ENCODE measurements at regions not wholly inside any gene's neighbourhood (a gene's known extent, or its start where the extent isn't known, plus 50 kb on each side); places are given as distances from the start of the nearest gene placed in this dataset.
A peak's percentile ranks its signal among the peaks of the same experiment; 100 is the strongest.
"Not testable (repeated sequence)": the region's sequence is repeated elsewhere in the genome, so short reads cannot be mapped to it uniquely, and the experiment has no call there.

DNA sequence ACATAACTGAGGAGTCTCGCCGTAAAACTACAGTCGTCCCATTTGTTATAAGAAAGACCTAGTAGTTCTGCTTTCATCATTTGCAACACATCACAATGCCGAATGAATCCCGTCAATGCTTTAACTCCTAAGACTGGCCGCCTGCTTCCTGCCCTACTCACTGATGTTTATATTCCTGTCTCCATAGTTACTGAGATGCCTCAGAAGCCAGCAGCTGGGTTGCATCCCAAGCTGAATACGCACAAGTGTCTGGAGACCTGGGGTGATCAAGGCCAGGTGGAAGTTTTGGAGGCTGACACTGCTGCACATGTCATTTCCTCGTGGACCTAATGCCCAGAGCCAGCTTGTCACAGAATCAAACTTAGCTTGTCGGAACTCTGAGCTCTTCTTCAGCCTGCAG lies 95.2 kb upstream of the UBE2E1 start:
- DNase-seq, result no peak

DNA sequence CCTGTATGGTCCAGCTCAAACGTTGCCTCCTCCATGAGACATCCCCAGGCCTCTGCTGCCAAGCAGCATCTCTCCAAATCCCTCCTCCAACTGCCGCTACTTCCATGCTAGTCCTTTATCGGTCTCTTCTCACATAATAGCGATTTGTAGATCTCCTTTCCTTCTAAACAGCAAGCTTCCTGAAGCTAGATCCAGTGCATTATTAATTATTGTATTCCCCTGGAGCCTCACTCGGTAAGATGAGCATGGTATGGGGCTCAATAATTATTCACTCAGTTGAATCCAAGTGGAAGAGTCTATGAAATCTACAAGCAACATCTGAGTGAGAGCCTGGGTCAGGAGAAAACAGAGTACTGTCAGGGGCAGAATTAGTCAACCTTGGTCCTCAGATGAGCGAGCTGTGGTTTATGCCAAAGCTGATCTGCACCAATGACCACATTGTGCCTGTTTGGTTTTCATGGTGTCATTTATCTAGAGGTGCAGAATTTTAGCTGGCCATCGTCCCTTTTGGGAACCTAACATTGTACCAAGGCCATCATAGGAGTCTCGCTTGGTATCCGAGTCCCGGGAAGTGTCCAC lies 93.8 kb upstream of the UBE2E1 start:
- no peak for DNase-seq

DNA sequence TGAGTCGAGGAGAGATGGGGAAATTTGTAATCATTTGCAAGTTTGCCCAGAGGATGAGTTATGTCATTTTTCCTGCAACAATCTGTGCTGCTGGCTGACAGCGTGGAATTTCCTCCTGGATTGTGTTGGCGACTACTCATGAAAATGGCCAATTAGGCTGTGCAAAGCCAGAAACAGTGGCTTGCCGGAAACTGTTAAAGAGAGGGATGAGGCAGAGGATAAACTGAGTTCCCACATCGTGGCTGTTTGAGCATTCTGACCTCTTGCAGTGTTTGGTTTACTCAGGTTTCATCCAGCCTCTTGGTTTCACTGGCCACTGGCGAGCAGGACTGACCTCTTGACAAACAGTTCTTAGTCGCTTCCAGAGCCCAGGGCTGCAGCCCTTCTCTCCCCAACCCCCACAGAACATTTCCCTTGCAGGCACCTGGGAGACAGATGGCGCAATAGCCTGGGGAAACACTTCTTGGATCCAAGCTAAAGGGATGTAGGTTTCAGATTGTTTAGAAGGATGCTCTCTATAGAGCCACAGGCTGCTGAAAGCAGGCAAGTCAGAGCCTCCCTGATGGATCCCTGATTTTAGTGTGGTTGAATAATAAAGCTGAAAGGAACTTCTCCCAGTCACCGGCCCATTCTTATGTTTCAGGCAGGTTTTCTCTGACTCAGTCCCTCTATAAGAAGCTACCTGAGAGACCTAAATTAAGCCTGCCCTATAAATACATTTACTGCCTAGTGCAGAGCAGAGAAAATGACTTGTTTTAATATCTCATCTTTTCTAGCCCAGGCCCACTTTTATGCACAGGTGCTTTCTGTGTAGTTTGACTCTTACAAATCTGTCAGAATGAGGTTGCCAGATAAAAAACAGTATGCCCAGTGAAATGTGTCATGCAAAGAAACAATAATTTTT lies 92.8 kb upstream of the UBE2E1 start:
- no peak for DNase-seq

GRCh38 chr3:23713641-23714040 lies 92.1 kb upstream of the UBE2E1 start:
- DNase-seq, result no peak

DNA sequence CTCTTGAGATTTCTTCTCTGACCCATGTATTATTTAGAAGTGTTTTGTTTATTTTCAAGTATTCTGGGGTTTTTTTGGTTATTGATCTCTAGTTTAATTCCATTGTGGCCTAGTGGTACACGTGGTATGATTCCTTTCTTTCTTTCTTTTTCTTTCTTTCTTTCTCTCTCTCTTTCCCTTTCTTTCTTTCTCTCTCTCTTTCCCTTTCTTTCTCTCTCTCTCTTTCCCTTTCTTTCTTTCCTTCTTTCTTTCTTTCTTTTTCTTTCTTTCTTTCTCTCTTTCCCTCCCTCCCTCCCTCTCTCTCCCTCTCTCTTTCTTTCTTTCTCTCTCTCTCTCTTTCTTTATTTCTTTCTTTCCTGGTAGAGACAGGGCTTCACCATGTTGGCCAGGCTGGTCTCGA lies 85.7 kb upstream of the UBE2E1 start:
- DNase-seq, result no peak

DNA sequence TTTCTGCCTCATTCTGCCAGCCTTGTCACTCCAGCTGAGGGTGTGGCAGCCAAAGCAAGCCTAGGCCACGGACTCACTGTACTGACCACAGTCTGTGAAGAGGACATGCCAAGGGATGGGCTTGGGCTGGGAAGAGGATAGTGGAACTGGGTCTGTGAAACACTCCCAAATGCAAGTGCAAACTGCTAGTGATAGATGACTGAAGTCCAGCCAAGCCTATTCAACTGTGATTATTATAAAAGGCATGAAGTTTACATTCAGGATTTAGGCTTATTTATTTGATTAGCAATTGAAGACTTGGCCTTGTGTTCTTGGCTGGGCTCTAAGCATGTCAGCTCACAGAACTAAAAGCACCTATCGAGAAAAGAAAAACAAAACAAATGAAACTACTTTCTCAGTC lies 84.9 kb upstream of the UBE2E1 start:
- no peak for DNase-seq

DNA sequence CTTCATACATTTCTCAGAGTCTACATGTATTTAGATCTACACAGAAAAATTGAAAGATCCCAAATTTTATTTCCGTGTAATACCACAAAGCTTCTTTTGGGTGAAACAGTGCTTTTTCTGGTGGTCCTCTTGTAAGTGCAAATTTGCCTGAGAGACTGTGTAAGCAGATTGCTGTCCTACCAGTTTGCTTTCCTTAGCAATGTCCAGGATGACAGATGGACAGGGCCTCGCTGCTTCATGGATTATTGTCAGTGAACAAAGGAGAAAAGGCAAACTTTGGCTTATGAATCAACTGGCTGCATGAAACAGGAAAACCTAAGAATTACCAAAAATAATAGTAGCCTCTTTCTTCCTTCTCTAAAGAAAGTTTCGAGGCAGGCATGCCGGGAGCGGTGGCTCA lies 82.6 kb upstream of the UBE2E1 start:
- DNase-seq, result no peak

DNA sequence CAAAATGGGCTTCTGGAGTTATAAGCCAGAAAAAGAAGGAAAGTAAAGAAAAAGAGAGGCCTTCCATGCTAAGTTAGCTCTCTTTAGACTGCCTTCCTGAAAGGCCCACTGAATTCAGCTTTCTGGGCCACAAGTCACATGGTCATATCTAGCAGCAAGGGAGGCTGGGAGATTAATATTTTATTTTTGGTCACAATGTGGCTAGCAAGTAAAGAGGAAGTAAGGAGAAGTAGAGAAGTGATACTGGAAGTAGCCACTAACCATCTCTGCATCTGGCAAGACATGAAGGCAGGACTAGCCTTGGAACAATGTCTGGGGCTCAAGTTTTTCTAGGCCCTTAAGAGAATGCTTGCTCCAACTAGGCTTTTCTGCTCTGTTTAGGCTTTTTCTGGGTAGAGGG lies 81.8 kb upstream of the UBE2E1 start:
- no peak for DNase-seq

DNA sequence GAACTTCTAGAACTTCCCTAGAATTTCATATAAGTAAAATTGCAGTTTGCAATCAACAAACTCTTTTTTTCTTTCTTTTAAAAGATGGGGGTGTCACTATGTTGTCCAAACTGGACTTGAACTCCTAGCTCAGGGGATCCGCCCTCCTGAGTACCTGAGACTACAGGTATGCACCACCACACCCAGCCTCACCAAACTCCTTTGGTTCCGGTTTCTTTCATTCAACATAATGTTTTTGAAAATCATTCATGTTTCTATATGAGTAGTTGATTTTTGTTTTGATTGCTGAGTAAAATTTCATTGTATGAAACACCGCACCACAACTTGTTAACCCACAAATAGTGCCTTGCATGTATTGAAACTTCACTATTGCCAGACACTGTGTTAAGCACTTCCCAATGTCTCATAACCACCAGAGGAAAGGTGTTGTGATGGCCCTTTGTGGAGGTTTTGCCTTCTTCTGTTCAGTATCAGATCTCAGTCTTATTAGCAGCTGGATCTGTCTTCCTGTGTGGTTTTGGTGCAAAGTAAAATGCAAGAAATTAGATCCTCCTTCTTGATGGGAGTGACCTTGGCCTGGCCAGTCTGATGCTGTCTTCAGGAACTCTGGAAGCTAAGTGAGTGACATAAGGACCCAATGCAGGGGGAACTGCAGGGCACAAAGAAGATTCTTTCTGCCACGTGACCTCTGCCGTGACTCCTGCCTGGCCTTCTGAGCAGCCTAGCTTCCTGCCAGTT lies 78.8 kb upstream of the UBE2E1 start:
- DNase-seq, result no peak

DNA sequence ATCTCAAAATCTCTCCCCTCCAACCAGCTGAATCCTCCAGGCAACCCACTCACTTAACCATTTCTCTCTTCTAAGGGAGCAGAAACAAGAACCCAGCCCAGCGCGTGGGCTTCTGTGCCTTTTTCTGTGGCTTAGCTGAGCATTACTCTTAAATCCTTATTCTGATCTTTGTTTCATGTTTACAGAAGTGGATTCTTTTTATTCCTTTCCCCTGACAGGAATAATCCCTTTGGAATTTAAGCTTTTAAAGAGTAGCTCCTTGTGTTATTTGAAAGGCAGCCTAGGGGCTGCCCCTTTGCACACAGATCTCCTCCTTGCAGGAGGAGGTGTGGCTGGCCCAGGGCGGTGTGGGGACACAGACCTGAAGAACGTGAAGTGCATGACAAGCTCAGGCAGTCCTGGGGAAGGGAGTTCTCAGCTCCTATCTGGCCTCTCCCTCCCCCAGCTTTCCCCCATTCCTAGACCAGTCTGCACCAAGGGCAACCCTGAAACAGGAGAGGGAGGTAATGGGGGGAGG lies 77.1 kb upstream of the UBE2E1 start:
- DNase-seq, result no peak

DNA sequence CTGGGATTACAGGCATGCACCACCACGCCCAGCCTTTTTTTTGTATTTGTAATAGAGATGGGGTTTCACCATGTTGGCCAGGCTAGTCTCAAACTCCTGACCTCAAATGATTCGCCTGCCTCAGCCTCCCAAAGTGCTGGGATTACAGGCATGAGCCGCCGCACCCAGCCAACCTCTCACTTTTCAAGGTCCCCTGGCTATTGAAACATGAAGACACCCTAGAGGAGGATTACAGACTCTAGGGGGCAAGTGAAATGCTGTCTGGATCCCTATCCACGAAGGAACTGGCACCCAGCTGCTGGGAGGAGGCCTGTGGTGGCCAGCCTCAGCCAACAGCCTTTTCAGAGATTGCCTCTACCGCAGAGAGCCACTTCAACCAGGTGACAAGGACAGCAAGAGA lies 76.4 kb upstream of the UBE2E1 start:
- not testable (repeated sequence) for DNase-seq

- no peak for DNase-seq
Observed at GRCh38 chr3:23734481-23734880, 71.3 kb upstream of the UBE2E1 start.

GRCh38 chr3:23735062-23735461 lies 70.7 kb upstream of the UBE2E1 start:
- DNase-seq, result no peak

DNA sequence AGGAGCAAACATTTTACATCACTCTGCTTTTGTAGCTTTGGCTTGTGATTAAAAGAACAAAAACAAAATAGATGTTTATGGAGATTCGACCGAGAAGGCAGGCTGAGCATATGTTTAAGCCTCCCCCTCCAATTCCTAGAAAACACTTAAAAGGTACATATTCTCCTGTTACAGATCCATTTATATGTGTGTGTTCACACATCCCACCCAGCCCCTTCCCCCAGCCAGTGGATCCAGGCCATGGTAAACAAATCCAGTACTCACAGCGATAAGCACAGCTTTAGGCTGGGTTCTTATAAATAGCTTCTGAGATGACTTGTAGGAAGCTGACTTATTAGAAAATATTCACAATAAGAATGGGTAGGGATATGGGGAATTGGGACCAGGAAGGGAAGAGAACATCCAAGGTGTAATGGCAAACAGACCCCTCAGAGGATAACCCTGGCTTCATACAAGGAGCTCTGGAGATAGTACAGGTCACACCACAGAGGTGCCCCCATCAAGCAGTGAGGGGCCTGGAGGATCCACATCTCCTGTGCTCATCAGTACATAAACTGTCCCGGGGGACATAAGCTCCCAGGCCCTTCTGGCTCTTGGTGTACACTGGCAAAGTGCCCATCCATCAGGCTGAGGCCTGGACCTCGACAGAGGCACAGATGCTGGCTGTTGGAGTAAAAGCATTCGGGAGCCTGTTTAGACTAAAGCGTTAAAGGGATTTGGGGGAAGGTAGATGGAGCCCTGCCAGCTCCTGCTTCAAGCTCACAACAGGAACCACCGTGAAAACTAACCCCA lies 70.0 kb upstream of the UBE2E1 start:
- no peak for DNase-seq

- DNase-seq, result no peak
Observed at GRCh38 chr3:23738944-23739343, 66.8 kb upstream of the UBE2E1 start.

DNA sequence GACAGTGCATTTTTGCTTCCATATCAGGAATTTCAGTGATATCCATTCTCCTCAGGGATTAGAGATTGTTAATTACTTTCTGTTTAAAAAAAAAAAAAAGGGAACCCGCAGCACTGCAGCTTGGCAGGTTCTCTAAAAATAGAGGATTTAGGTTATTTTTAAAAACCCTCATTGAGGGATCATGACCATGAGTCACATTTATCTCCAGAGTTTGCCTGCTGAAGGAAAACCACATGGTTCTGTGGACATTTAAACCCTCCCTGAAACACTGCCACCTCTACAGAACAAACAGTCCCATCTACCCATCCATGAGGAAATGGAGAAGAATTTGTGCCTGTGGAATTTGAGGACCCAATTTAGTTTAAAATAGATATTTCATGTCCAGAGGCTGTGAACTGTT lies 66.2 kb upstream of the UBE2E1 start:
- peak; percentile 31 for DNase-seq

GRCh38 chr3:23740517-23740965 lies 65.2 kb upstream of the UBE2E1 start:
- peak; percentile 27 for DNase-seq

- no peak for DNase-seq
Observed at GRCh38 chr3:23741036-23741706, 64.6 kb upstream of the UBE2E1 start.

DNA sequence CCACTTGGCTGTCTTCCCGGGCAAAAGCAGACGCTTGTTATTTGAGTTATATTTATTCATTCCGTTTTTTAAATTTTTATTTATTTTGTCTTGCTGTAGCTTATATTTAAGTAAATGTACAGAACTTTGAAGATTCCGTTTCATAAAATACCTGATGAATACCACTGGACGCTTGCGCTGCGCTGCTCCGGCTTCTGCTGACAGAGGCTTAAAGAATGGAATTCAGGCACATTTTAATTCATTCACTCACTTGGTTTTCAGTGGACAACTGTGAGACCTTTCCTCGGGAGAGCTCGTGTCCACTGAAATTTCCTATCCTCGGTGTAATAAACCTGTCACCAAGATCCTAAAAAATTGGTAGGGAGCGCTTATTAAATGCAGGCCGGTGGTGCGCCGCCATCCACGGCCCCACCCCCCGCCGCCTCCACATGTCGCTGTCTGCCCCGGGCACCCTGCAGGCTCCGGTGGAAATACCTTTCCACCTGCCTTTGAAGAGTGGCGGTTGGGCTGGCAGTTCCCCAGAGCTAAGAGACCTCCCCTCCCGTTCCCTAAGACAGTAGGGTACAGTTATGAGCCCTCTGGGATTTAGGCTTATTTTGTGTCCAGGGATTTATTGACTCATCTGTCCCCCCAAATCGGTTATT lies 62.5 kb upstream of the UBE2E1 start:
- DNase-seq, result no peak

DNA sequence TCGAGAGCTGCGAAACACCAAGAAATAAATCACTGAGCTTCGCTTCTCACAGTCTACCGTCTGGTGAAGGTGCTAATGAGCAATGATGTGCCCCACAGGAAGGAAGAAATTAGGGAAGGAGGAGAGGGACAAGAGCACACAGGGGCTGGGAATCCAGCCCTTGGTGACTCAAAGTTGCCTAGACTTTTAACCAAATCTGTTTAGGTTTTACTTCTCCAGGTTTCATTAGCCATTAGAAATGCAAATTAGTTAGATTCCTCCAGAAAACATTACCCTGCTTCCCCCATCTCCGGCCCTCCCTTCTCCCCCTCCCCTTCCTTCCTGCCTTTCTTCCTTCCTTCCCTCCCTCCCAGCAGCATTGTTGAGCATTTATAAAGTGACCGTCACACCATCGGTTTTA lies 59.3 kb upstream of the UBE2E1 start:
- no peak for DNase-seq

DNA sequence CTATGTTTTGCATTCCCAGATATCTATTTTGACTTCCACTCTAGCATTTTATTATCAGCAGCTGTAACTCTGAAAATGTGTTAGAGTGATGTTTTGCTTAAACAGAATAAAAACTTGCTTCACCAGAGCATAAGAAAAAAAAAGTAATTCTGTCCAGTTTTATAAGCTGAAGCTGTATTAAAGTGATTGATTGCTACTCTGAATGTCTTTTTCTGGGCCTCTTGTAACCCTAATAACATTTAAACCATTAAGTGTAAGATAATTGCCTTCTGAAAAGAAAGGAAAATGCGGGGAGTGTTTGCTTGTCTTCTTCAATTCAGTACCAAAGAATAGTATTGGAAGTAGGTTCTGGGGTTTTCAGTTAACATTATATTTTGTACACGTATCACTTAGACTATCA lies 57.9 kb upstream of the UBE2E1 start:
- DNase-seq, result no peak

Measured in hematopoietic multipotent progenitor cell treated with erythropoietin and hydrocortisone succinate and interleukin-3 and kit ligand, for 8 days (in vitro differentiated cells).